ENCODE measurements at regions not wholly inside any gene's neighbourhood (a gene's known extent, or its start where the extent isn't known, plus 50 kb on each side); places are given as distances from the start of the nearest gene placed in this dataset.

DNA sequence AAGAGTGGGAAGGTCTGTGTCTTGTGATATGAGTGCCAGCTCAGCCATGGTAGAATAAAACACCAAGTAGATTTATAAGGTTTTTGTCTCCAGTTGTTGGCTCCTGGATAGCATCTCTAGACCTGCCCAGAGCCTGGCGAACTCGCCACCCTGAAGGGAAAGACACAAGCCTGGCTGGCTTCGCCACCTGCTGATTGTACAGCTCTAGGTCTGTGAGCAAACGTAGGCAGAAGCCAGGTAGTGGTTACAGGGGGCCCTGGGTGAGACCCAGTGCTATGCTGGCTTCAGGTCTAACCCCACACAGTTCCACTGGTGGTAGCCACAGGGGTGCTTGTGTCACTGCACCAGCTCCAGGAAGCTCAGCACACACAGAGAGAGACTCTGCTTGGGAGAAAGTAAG lies 100.5 kb downstream of the BLTP1 start:
- no peak for DNase-seq
- Histone ChIP-seq H3K23me2 (ENCODE audit: insufficient read length, low read depth, low read length, poor library complexity, severe bottlenecking) (no peaks in the 10 kb centered on the region), H3K27me3 (ENCODE audit: insufficient read depth, low read length) (no peaks in the 10 kb centered on the region), H2BK12ac (ENCODE audit: insufficient read length, low read depth, low read length) (no peak overlapping the region), H4K91ac (ENCODE audit: insufficient read length, low read depth, low read length) (no peak overlapping the region), H4K5ac (ENCODE audit: insufficient read length, low read depth, low read length) (no peak overlapping the region), H3K23ac (ENCODE audit: insufficient read length, low read depth, low read length) (no peak overlapping the region), H2BK5ac (ENCODE audit: insufficient read length, low read length) (no peak overlapping the region), H2BK15ac (ENCODE audit: low read depth, low read length) (no peak overlapping the region), H3K79me1 (ENCODE audit: insufficient read depth, low read depth, low read length, poor library complexity, severe bottlenecking) (no peaks in the 10 kb centered on the region), H3K4me1 (ENCODE audit: insufficient read depth, low read length) (no peaks in the 10 kb centered on the region), H3K4ac (ENCODE audit: low read depth, low read length) (no peak overlapping the region), H3T11ph (ENCODE audit: low read length) (no peak overlapping the region), H3K27ac (ENCODE audit: insufficient read length, low read depth, low read length) (no peak overlapping the region), H3K79me2 (ENCODE audit: insufficient read depth, low read length) (no peaks in the 10 kb centered on the region), H3K9me3 (ENCODE audit: control insufficient read depth, low read depth, low read length) (no peaks in the 10 kb centered on the region), H2AK5ac (ENCODE audit: insufficient read length, low read length) (no peak overlapping the region), H3K4me2 (ENCODE audit: insufficient read depth, insufficient read length, low read length) (no peak overlapping the region), H3K14ac (ENCODE audit: insufficient read depth, low read length) (no peak overlapping the region), H2BK120ac (ENCODE audit: low read depth, low read length, poor library complexity, severe bottlenecking) (no peak overlapping the region), H3K9ac (ENCODE audit: extremely low read depth, insufficient read length, low read length) (no peak overlapping the region), H3K56ac (ENCODE audit: insufficient read length, low read depth, low read length) (no peak overlapping the region), H2AFZ (ENCODE audit: low read length) (no peak overlapping the region), H2BK20ac (ENCODE audit: low read depth, low read length, poor library complexity, severe bottlenecking) (no peak overlapping the region), H4K8ac (replicated peaks; ENCODE audit: insufficient read length, low read depth, low read length) (no peak overlapping the region), H3K18ac (ENCODE audit: insufficient read length, low read depth, low read length) (no peak overlapping the region), H4K20me1 (ENCODE audit: control insufficient read depth, insufficient read depth, insufficient read length) (no peaks in the 10 kb centered on the region)
- Mint-ChIP-seq H3K36me3 (ENCODE audit: insufficient read depth in 1 of 3, low read depth in 3 of 3) (peaks cover 7 to 41% (median 28%) of the 10 kb centered on the region in 3 experiments; a peak in 6 of 7 replicates), H3K27me3 (ENCODE audit: low read depth) (no peaks in the 10 kb centered on the region), H3K9me3 (no peaks in the 10 kb centered on the region), H3K27ac (0 out of 7 replicates have a peak overlapping the region, but pooled peaks of 1 of the 3 experiments have one; percentile 68), H3K4me1 (no peaks in the 10 kb centered on the region), H3K4me3 (no peak overlapping the region)
- no CpG with 5 or more reads among the region's 4 CpGs for WGBS (ENCODE audit: extremely low coverage, insufficient read length, low lambda C conversion rate)
- TF ChIP-seq, protein P1, sequence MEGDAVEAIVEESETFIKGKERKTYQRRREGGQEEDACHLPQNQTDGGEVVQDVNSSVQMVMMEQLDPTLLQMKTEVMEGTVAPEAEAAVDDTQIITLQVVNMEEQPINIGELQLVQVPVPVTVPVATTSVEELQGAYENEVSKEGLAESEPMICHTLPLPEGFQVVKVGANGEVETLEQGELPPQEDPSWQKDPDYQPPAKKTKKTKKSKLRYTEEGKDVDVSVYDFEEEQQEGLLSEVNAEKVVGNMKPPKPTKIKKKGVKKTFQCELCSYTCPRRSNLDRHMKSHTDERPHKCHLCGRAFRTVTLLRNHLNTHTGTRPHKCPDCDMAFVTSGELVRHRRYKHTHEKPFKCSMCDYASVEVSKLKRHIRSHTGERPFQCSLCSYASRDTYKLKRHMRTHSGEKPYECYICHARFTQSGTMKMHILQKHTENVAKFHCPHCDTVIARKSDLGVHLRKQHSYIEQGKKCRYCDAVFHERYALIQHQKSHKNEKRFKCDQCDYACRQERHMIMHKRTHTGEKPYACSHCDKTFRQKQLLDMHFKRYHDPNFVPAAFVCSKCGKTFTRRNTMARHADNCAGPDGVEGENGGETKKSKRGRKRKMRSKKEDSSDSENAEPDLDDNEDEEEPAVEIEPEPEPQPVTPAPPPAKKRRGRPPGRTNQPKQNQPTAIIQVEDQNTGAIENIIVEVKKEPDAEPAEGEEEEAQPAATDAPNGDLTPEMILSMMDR (conservative IDR thresholded peaks at IDR 0.05) = no peak

All from H9 (cell line).